ENCODE measurements at regions not wholly inside any gene's neighbourhood (a gene's known extent, or its start where the extent isn't known, plus 50 kb on each side); places are given as distances from the start of the nearest gene placed in this dataset.

DNA sequence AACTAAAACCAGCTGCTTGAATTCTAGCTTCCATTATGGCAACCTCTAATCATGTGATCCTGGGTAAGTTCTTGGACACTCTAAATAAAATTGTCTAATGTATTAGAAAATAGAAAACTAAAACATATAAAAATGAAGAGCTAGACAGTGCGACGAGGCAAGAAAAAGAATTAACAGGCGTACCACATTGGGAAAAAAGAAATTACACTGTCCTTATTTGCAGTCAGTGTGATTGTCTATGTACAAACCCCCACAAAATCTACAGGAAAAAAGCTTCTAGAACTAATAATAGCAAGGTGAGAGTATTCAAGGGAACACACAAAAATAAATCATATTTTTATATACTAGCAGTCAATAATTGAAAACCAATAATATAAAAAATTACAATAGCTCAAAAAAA is 625.6 kb upstream of the MKI67 start:
- H3K36me3 ChIP-seq (ENCODE audit: control insufficient read depth, insufficient read depth, low read length): no peaks in the 10 kb centered on the region
- FAIRE-seq (no peak), DNase-seq (ENCODE audit: low read depth) (no peak)
- no peaks in the 10 kb centered on the region for H3K27me3 ChIP-seq (ENCODE audit: control insufficient read depth, insufficient read depth, low read length)
- TF ChIP-seq, protein P1, sequence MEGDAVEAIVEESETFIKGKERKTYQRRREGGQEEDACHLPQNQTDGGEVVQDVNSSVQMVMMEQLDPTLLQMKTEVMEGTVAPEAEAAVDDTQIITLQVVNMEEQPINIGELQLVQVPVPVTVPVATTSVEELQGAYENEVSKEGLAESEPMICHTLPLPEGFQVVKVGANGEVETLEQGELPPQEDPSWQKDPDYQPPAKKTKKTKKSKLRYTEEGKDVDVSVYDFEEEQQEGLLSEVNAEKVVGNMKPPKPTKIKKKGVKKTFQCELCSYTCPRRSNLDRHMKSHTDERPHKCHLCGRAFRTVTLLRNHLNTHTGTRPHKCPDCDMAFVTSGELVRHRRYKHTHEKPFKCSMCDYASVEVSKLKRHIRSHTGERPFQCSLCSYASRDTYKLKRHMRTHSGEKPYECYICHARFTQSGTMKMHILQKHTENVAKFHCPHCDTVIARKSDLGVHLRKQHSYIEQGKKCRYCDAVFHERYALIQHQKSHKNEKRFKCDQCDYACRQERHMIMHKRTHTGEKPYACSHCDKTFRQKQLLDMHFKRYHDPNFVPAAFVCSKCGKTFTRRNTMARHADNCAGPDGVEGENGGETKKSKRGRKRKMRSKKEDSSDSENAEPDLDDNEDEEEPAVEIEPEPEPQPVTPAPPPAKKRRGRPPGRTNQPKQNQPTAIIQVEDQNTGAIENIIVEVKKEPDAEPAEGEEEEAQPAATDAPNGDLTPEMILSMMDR (IDR thresholded peaks at IDR 0.05; ENCODE audit: insufficient read depth, low read length, severe bottlenecking): no peak
- no peak overlapping the region for H3K4me3 ChIP-seq (ENCODE audit: low read depth, low read length)

DNA sequence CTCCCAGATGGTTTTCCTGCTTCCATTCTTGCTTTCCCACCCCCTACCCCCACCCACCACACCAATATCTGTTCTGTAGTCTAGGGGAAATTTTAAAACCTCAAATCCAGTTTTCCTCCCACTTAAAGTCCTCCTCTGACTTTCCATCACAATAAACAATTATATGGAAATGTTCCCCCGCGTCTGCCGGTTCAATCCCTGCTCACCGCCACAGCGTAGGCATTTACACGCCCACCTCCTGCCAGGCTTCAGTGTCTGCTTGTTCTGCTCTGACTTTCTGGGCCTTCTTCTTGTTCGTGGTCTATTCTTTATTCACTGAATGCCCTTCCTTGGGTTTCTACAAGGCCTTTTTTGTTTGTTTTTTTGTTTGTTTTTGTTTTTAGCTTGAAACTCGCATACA is 633.0 kb upstream of the MKI67 start:
- DNase-seq (ENCODE audit: low read depth) (no peak), FAIRE-seq (no peak)
- H3K4me3 ChIP-seq (ENCODE audit: low read depth, low read length): no peak overlapping the region
- H3K27me3 ChIP-seq (ENCODE audit: control insufficient read depth, insufficient read depth, low read length): no peaks in the 10 kb centered on the region
- no peaks in the 10 kb centered on the region for H3K36me3 ChIP-seq (ENCODE audit: control insufficient read depth, insufficient read depth, low read length)
- TF ChIP-seq, protein P1 (IDR thresholded peaks at IDR 0.05; ENCODE audit: insufficient read depth, low read length, severe bottlenecking): no peak

DNA sequence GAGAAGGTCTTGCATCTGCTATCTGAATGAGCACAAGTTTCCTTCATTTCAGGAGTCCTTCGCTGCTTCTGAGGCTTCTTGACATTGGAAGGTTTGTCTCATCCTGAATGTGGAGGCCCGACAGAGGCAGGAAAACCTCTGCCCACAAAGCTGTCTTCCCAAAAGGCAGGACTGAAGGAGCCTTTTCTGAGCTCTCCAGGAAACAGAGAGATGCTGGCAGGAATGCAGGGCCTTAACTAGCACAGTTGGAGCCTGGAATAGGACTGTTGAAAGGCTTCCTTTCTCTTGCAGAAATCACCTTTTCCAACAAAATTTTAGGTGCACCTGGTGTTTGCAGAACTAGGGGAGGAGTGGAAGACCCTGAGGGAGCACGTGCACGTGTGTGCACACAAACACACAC is 637.4 kb upstream of the MKI67 start:
- DNase-seq (ENCODE audit: low read depth) (no peak), FAIRE-seq (no peak)
- TF ChIP-seq, protein P1 (IDR thresholded peaks at IDR 0.05; ENCODE audit: insufficient read depth, low read length, severe bottlenecking): no peak
- Histone ChIP-seq H3K36me3 (ENCODE audit: control insufficient read depth, insufficient read depth, low read length) (no peaks in the 10 kb centered on the region), H3K27me3 (ENCODE audit: control insufficient read depth, insufficient read depth, low read length) (no peaks in the 10 kb centered on the region), H3K4me3 (ENCODE audit: low read depth, low read length) (no peak overlapping the region)

DNA sequence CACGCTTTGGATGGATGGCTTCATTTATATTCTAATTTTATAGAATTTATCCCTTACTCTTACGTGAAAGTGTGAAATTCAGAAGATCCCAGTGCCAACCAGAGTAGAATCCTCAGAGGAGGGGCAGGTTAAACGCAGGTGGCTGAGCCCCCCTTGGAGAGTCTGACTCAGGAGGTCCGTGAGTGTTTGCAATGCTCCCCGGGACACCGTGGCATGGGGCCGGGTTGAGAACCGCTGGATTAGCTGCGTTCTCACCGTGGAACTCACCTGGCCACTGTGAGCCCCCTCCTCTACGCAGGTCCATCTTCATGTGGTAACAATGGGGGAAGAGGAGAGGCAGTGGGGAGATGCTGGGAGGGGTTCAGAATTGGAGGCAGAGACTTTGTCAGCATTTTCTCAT is 638.0 kb upstream of the MKI67 start:
- TF ChIP-seq, protein P1 (IDR thresholded peaks at IDR 0.05; ENCODE audit: insufficient read depth, low read length, severe bottlenecking): no peak
- no peaks in the 10 kb centered on the region for H3K27me3 ChIP-seq (ENCODE audit: control insufficient read depth, insufficient read depth, low read length)
- H3K36me3 ChIP-seq (ENCODE audit: control insufficient read depth, insufficient read depth, low read length): no peaks in the 10 kb centered on the region
- DNase-seq (ENCODE audit: low read depth): no peak
- H3K4me3 ChIP-seq (ENCODE audit: low read depth, low read length): no peak overlapping the region
- no peak for FAIRE-seq

DNA sequence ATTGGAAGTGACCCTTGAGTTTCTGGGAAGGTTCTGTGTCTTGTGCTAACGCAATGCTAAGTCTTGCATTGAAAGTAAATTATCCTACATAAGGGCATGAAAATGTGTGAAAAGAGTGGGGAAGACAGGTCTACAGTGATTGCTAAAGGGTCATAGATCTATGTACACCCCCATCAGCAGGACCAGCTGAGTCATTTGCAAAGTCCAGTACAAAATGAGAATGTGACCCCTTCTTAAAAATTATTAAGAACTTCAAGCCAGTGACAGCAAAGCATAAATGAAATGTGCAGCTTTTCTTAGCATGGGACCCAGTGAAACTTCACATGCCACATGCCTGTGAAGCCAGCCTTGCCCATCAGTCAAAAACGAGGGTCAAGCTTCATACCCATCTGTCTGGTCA is 640.7 kb upstream of the MKI67 start:
- no peaks in the 10 kb centered on the region for H3K27me3 ChIP-seq (ENCODE audit: control insufficient read depth, insufficient read depth, low read length)
- TF ChIP-seq, protein P1 (IDR thresholded peaks at IDR 0.05; ENCODE audit: insufficient read depth, low read length, severe bottlenecking): no peak
- no peak overlapping the region for H3K4me3 ChIP-seq (ENCODE audit: low read depth, low read length)
- no peaks in the 10 kb centered on the region for H3K36me3 ChIP-seq (ENCODE audit: control insufficient read depth, insufficient read depth, low read length)
- DNase-seq (ENCODE audit: low read depth): no peak
- no peak for FAIRE-seq

DNA sequence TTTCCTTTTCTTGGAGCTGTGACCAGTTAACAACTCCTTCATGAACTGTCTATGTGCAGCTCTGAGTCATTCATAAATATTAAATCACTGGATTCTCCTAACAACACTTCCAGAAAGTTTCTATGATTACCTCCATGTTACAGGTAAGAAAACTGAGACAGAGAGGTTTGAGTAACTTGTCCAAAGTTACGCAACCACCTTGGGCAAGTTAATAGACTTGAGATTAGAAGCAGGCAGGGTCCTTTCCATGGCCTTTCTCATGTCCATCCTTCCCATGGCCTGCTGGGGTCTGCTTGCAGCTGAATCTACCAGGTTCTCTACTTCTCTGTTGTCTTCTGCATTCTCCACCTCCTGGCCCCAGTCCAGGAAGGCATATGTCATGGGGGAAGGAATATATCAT is 648.8 kb upstream of the MKI67 start:
- Histone ChIP-seq H3K4me3 (ENCODE audit: low read depth, low read length) (no peak overlapping the region), H3K36me3 (ENCODE audit: control insufficient read depth, insufficient read depth, low read length) (no peaks in the 10 kb centered on the region), H3K27me3 (ENCODE audit: control insufficient read depth, insufficient read depth, low read length) (no peaks in the 10 kb centered on the region)
- DNase-seq (ENCODE audit: low read depth): no peak
- TF ChIP-seq, protein P1 (IDR thresholded peaks at IDR 0.05; ENCODE audit: insufficient read depth, low read length, severe bottlenecking): no peak
- no peak for FAIRE-seq

Data from bronchial epithelial cell (primary cell).